GM21526 (cell line): ENCODE measurements at regions not wholly inside any gene's neighbourhood (a gene's known extent, or its start where the extent isn't known, plus 50 kb on each side); places are given as distances from the start of the nearest gene placed in this dataset.

Experiments used
- ATAC-seq: cut with Tn5 transposase; IDR thresholded peaks from one replicate; pipeline ENCODE4 v1.9.1; 2021; ENCODE audit warnings: moderate library complexity; ENCODE audit not compliant: unreplicated experiment, low FRiP score

DNA sequence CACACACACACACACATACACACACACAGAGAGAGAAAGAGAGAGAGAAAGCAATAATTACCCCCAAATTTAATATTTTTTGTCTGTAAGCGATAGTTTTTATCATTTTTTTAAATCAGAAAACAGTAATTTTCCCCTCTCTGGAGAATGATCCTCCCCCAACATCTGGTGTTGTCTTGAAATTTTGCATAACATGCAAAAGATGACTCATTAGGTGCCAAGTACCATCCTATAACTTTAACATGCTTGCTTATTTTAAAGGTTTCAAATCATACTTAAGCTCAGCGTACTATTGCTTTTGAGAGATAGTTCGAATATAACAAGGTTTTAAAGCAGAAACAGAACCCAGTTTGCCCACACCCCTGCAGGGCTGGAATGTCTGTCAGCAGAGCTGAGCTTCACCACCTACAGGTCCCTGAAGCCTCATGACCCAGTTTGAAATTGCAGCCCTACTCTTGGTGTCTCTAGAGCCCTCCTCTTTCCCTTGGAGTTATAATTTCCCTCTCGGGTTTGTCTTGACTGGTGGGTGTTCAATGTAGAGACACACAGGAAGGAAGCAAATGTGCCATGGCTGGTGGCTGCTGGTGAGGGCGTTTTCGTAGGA is 175.0 kb upstream of the HS3ST1 start:
- no peak for ATAC-seq

DNA sequence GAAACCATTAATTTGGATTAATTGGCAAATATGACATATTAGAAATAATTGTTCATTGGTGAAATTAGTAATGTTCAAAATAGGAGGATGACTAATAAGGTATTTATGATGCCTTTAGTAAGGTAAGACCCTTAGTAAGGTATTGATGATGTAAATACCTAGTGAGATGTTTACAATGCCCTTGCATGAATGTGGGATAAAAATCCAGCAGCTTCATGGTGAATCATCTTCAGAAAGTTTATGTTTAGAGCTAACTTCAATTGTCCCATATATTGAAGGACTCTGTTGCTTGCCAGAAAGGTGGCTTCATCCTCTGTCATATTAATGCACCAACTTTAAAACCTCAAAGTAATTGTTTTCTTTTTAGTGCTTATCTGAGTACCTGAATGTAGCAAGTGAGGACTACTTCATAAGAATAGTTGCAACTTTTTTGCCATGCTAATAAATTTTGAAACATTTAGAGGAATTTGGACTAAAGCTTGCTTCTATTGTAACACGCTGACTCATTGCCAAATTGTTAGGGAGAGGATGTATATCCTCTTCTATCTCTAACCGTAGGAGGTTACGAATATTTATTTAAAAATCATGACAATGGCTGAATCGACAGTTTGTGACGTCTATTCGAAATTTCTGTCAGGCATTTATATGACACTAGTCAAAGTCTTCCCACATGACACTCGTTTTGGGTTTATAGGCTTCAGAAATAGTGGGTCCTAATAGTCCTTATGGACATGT is 174.1 kb upstream of the HS3ST1 start:
- ATAC-seq = no peak

GRCh38 chr4:11599064-11599463 is 170.4 kb upstream of the HS3ST1 start:
- no peak for ATAC-seq

- no peak for ATAC-seq
Observed at GRCh38 chr4:11598591-11598990, 169.9 kb upstream of the HS3ST1 start.

DNA sequence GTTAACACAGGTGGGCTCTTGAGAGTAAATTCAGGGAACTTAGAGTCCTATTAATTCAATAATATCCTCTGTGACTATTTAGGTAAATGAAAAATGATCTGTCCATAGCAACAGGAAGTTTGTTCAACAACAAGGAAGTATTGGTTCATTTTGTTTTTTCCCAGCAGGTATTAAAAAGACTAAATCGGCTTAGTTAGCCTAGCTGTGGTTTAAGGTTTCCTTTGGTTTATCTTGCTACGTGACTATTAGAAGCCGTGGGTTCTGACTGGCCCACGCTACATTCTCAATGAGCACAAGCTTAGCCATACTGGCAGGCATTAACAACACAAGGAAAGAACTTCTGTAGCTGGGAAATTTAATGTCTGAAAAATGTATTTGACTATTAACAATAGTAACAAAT is 168.8 kb upstream of the HS3ST1 start:
- no peak for ATAC-seq

GRCh38 chr4:11596989-11597388 is 168.3 kb upstream of the HS3ST1 start:
- no peak for ATAC-seq

GRCh38 chr4:11593576-11594116 is 165.0 kb upstream of the HS3ST1 start:
- ATAC-seq = no peak

DNA sequence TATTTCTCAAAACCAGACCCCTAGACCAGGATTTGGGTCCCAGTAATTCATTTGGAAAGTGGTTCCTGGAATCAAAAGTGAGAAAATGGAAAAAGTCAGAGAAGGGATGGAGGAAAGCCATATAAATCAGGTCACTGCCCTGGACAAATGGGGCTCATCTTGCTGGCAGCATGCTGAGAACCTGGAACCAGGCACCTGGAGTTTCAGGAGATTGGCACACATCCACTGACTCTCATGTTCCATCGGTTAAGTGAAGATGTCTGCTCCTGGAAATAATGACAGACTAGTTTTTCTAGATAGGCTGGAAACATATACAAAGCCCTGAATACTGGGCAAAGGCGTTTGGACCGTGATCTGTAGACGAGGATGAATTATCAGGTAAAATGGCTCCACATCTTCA is 163.6 kb upstream of the HS3ST1 start:
- no peak for ATAC-seq

- ATAC-seq = no peak
Observed at GRCh38 chr4:11590132-11590531, 161.4 kb upstream of the HS3ST1 start.

DNA sequence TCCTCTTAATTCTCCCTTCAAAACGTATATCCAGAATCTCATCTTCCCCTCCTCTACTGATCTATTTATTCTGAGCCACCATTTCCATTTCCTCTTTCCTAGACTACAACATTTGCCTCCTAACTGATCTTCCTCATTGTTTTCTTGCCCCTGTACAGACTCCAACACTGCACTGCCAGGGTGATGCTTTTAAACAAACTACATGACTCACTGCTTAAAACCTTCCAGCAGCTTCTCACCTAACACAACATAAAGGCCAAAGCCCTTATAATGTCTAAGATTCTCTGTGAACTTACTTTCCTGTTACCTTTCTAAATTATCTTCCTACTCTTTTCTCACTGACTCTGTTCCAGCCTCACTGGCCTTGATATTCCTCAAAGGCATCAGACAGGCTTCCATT is 161.0 kb upstream of the HS3ST1 start:
- no peak for ATAC-seq

GRCh38 chr4:11587797-11588196 is 159.1 kb upstream of the HS3ST1 start:
- no peak for ATAC-seq

- no peak for ATAC-seq
Observed at GRCh38 chr4:11585506-11585905, 156.8 kb upstream of the HS3ST1 start.

- no peak for ATAC-seq
Observed at GRCh38 chr4:11568511-11568910, 139.8 kb upstream of the HS3ST1 start.

DNA sequence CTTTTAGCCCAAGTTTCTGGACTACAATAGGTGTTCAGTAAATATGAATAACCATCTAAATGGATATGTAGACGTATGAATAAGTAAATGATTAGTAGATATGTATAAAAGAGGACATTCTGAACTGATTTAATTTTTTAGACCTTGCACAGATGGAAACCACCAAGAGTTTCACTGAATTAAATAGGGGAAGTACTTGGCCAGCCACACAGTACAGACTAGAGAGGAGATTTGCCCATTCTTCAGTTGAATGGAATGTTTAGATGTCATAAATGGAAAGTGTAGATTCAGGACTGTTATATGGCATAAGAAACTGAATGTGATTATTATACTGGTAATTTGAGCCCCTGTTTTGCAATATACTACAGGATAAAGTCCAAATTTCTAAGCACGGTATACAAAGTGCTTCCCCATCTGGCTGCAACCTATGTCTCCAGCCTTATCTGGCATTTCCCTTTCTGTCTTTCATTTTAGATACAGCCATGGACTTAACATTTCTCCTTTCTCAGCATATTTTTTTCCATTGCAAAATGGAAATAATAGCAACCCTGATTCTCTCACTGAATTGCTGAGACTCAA is 137.8 kb upstream of the HS3ST1 start:
- no peak for ATAC-seq

- ATAC-seq = peak; percentile 68
Observed at GRCh38 chr4:11565899-11566298, 137.2 kb upstream of the HS3ST1 start.

- no peak for ATAC-seq
Observed at GRCh38 chr4:11565213-11565612, 136.5 kb upstream of the HS3ST1 start.

- no peak for ATAC-seq
Observed at GRCh38 chr4:11564021-11564420, 135.3 kb upstream of the HS3ST1 start.

DNA sequence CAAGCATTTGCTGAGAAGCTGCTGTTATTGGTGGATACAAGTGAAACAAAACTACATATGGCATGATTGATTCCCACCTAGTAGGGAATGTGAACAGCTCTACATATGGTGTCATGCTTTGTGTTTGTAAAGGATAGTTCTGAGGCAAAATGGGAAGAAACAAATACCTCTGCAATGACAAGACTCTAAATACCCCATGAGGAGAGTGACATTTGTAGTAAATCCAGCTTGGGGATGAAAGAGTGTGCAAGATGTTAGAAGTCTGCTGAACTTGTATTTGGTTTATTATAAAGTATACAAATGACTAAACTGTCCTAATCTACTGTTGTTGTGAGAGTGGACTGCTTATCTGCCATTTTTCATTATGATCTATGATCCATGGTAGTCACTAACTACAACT is 120.8 kb upstream of the HS3ST1 start:
- ATAC-seq = no peak

GRCh38 chr4:11548597-11549082 is 119.9 kb upstream of the HS3ST1 start:
- ATAC-seq = peak; percentile 91

DNA sequence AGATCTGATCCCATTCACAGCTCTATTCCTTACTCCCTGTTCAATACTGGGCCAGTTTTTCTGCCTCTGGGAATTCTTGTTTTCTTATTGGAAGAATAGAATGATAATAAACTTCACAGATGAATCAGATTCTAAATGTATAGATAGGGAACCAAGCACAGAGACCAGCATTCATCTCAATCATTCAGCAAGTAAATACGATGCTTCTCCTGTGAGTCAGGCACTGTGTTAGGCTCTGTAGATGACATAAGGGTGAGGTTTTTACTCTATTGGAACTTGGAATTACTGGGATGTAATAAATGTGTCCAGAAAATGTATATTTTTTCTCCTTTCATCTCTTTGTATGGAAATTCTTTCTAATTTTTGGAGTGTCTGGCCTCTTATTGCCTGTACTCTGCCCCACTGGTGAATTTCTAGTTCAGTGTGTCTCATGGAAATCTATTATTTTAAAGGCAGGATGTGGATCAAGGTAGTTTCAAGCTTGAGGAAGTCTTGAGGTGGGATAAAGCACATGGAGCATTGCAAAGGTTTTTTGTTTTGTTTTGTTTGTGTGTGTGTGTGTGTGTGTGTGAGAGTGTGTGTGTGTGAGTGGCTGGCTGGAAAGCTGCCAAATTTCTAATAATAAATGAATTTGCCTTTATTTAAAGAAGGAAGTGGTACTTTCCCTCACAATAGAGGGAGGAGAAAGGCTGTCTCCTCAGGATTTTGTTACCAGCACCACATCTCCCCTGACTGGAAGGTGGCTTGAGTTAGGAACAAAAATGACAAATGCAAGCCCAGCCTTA is 117.9 kb upstream of the HS3ST1 start:
- ATAC-seq = no peak

- ATAC-seq = no peak
Observed at GRCh38 chr4:11545651-11546050, 117.0 kb upstream of the HS3ST1 start.
